NAMALWA (cell line): ENCODE measurements at regions not wholly inside any gene's neighbourhood (a gene's known extent, or its start where the extent isn't known, plus 50 kb on each side); places are given as distances from the start of the nearest gene placed in this dataset.

Experiments used
- DNase-seq: peaks from one replicate; pipeline ENCODE4 v3.0.0-alpha.2; 2015; ENCODE audit warnings: low spot score

DNA sequence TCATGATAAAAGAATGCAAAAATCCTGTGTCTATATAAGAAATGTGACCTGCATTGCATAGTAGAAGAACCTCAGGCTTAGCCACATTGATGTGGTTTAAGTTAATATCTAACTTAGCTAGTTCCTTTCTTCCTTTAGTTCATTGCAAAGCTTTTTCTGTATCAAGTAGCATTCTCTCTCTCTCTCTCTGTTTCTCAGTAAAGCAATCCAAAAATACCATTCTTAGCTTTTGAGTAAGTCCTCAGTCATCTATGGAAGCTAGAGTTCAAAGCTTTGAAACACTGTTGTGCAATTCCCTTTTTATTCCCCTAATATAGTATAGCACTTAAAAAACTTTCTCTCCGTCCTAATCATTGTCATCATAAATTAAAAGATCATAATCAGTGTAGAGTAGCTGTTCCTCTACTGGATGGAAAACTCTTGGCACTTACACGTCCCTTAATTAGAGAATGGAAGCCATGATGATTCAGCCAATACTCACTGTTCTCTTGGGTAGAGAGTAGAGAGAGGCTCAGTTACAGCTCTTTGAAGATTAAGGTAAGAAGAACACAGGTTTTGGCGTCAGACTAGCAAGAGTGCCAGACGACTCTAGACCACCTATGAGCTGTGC lies 350.3 kb upstream of the LYPLAL1 start:
- DNase-seq = no peak

- no peak for DNase-seq
Observed at GRCh38 chr1:218827486-218827885, 346.2 kb upstream of the LYPLAL1 start.

DNA sequence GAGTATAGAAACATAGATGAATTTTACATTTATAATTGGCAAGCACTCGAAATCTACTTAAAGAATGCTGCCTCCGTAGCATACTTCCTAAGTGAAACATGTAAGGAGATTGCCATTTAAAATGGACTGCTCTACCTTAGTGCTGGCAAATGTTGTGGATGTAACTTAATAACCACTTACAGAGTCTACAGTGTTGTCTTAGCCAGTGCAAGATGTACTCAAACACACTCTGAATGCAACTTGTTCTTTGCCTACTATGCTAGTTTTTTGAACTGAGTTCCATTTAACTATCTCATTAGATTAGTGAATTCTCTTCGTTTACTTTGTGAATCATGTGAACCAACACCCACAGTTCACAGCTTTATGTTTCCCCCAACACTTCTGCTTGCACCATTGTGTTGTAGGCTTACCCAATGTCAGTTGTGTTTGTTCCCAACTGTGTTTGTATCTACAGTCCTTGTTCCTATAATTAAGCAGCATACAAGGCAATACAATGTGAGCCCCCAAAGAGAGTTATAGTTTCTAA lies 345.5 kb upstream of the LYPLAL1 start:
- DNase-seq = no peak

- no peak for DNase-seq
Observed at GRCh38 chr1:218829097-218829496, 344.6 kb upstream of the LYPLAL1 start.

DNA sequence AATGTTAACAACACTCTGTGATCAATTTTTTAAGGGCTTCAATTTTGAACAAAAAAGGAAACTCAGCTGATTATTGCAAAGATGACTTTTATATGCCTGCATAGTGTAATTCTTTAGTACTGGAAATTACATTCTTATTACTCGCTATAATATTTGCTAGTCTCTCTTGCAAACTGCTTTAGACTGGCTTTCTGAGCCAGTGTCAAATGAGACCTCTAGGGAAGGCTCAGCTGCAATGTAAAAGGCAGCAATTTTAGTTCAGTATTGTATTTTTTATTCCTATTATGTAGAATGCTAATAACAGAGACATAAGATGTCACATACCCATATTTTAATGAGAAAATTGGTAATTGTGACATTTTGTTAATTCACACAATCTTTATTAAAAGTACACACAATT lies 338.1 kb upstream of the LYPLAL1 start:
- no peak for DNase-seq

DNA sequence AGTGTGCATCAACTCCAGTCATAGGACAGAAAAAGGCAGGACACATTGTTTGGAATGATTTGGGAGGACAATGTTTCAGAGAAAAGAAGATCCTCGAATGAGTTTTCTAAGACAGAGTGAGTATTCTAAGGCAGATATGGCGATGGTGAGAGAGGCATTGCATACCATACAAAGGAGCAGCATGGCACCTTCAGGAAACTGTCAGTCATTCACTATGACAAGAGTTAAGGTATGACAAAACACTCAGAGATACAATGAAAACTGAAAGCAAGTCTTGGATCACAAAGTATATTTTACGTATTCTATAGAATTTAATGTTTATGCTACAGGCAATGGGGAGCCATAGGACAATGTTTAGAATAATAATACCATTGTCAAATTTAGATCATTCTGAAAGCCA lies 337.4 kb upstream of the LYPLAL1 start:
- DNase-seq = no peak

DNA sequence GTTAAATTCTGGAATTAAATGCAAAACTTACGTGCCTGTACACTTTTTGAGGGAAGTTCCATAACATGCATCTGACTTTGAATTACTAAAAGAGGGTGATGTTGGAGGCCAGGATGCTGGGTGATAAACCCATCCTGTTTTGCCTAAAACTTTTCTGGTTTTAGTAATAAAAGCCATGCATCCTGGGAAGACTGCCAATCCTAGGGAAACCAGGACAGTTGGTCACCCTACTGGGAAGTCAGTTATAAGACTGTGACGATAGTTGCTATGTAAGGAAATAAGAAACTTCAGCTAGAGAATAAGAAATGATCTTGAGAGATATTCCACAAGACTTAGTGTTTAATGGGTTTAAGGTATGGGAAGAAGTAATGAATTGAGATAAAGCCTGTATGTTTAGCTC lies 336.6 kb upstream of the LYPLAL1 start:
- no peak for DNase-seq

GRCh38 chr1:218845589-218845988 lies 328.1 kb upstream of the LYPLAL1 start:
- DNase-seq = no peak

- DNase-seq = no peak
Observed at GRCh38 chr1:218846181-218846580, 327.5 kb upstream of the LYPLAL1 start.

DNA sequence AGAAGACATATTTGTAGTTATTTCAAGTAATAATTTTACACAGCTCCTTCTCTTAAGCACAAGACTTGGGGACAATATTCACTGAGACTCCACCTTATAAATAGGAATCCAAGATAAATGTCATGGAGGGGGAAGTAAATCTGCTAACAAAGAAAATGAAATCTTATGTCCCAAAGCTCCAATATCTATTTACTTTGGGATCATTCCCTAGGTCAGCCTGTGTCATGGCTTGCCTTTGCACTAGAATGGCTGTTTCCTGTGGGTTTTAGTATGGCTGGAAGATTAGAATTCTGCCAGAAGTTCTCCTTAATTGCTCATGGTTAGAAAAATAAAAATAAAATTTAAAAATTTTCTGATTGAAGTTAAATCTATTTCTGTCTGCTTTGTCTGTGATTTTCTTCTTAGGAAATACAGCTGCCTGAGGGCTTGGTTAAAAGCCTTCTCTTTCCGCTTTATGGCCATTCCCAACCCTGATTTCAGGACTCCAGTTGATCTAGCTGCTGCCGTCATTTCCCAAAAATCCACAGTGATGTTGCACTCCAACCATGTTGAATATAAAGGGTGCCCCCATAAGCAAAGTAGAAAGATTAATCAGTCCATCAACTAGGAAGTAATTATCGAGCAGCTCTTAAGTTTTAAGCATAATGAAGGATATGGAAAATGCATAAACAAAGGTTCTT lies 326.4 kb upstream of the LYPLAL1 start:
- no peak for DNase-seq

DNA sequence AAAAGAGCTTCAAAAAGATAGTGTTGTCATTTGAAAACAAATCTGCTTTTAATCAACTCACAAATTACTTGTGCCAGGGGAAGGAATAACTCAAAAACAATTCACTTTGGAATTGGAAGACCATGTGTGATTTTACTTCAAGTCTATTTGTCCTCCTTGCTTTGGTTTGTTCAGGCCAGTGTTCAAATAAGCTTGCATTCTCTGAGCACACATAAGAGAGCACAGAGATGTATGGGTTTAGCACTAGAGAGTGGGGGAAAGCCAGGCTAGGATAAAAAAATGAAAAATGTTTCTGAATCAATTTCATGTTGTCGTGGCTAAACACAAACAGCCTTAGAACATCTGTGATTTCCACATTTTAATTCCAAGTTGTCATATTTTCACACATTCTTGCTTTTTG lies 325.7 kb upstream of the LYPLAL1 start:
- DNase-seq = no peak

DNA sequence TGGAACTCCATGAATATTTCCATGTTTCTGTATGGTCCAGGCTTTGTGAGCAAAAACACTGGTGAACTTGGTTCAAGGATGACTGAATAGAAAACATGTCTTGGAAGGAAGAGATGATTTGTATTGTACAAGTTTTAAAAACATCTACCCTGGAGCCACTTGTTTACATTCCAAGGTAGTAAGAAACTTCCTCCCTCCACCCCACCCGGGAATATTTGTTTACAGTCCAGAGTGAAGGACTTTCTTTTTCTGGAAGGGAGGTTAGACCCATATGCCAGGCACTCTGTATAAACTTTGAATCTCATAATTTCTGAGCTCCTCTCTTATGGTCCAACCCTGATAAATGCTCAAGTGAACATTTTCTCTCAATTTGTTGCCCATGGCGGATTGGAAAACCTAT lies 323.3 kb upstream of the LYPLAL1 start:
- no peak for DNase-seq

GRCh38 chr1:218851586-218851985 lies 322.1 kb upstream of the LYPLAL1 start:
- DNase-seq = no peak

DNA sequence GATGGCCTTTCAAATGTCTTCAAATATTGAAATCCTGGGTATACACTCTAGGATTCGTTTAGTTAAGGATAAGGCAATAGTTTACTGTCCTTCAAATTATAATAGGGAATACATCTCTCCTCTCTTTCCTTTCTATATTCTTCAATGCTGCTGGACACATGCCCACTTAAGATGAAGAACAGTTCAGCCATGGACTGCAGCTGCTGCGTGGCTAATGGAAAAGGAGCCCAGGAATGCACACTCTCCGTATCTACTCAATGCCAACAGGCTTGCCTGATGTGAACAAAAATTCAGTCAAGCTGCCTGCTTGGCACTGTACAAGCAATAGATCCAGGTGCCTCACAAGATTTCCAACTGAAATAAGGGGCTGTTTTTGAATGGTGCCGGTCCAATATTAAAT lies 321.2 kb upstream of the LYPLAL1 start:
- DNase-seq = no peak

DNA sequence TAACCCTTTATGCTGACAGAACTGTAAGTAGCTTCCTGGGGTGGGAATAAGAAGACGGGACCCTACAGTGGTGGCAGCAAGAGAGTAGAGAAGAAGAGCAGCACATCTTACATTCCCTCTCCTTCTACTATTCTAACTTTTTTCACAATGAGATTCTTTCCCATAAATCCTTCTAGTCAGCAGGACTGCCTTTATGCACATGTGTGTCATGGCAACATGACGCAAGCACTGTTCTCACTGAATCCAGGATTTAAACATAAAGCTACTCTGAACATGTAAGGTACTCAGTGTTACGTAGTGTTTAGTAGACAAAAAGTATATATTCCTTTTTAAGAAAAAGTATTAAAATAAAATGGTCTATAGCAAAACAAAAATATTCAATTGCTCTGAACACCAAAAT lies 309.7 kb upstream of the LYPLAL1 start:
- DNase-seq = no peak

DNA sequence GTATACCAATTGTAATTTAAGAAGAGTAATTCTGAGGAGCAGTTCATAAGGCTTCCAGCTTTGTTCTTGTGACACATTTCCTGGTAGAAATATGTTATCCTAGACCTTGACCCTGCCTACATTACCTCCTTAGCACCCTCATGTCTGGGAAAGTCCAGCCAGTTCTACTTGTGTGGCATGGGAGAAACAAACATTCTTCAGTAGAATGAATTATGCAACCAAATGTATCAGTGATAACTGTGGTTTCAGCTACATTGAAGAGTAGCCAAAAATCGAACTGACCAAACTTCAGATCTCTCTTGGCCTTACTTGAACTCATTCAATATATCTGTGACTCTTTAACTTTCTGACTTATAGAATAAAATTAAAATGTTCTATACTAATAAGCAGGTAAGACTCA lies 308.1 kb upstream of the LYPLAL1 start:
- DNase-seq = no peak

DNA sequence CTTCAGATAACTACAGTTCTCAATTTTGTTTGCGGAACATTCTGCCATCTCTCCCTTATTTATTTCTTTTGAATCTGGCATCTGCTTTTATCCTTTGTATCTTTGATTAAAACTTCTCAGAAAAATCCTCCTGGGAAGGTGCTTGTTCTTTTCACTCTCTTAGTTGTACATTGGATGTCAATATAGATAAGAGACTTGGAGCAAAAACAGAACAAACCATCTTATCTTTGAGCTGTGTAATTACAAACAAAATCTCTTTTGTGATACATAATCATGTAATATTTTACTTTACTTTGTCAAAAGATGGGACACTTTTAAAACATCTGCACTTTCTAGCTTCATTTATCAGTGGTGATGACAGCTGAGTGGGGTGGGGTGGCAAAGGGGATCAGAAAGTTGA lies 307.2 kb upstream of the LYPLAL1 start:
- DNase-seq = no peak

DNA sequence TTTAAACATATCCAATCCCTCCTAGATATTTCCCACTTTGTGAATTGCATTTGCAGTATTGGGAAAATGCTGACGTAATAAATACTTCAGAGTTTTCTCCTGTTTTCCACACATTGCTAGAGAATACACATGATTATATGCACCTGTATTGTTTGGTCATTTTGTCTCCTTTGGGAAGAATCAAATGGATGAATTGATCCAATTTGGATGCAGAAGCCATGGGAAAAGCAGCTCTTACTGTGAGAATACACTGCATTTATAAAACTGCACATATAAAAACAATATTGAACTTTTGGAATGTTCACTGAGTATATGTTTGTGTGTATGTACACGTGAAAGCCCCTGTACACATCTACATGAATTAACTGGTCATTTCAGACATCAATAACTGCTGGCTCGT lies 306.6 kb upstream of the LYPLAL1 start:
- no peak for DNase-seq

- no peak for DNase-seq
Observed at GRCh38 chr1:218867941-218868626, 305.6 kb upstream of the LYPLAL1 start.

DNA sequence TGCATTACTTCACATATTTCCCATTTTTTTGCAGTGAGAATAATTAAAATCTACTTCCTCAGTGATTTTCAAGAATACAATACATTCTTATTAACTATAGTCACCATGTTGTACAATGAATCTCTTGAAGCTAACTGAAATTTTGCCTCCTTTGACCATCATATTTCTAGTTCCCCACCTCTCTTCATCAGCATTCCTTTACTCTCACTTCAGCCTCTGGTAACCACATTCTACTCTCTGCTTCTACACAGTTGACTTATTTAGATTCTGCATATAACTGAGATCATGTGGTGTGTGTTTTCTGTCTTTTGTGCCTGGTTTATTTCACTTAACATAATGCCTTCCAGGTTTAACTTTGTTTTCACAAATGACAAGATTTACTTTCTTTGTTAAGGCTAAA lies 304.4 kb upstream of the LYPLAL1 start:
- no peak for DNase-seq

- no peak for DNase-seq
Observed at GRCh38 chr1:218872026-218872425, 301.7 kb upstream of the LYPLAL1 start.

DNA sequence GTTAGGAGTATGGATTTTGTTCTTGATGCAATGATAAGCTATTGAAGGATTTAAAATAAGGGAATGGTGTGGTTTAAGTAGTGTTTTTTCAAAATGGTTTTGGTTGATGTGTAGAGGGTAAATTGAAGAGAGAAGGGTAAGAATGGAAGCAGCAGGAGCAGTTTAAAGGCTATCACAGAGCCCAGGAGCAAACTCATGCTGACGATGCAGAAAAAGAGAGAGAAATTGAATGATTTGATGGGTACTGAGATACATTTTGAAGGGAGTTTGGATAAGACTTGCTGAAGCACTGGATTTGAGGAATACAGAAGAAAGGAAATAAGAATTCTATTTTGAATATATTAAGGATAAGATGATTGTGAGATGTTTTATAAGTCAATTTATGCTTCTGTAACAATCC lies 300.8 kb upstream of the LYPLAL1 start:
- no peak for DNase-seq

DNA sequence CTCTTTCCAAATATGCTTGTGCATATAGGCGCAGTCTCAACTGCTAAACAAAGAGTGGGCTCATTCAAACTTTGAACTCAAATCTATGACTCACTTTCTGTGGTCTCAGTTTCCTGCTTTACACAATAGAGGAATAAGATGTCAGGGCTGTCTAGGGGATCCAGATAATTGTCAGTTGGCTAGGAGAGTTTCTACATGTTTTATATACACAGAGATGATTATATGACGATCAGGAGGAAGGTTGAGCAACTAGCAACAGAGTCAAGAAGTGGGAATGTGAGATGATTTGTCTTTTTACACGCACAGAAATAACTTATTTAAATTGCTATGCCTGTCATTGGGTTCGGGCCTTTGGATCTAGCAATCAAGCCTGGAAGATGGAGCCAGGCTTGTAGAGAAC lies 299.4 kb upstream of the LYPLAL1 start:
- DNase-seq = no peak
